NB4 (cell line): ENCODE measurements at regions not wholly inside any gene's neighbourhood (a gene's known extent, or its start where the extent isn't known, plus 50 kb on each side); places are given as distances from the start of the nearest gene placed in this dataset.
A peak's percentile ranks its signal among the peaks of the same experiment; 100 is the strongest.
"Not testable (repeated sequence)": the region's sequence is repeated elsewhere in the genome, so short reads cannot be mapped to it uniquely, and the experiment has no call there.

ENCODE experiments used
- DNase-seq: peaks from one replicate; pipeline ENCODE4 v3.0.0; 2010; ENCODE audit warnings: low read depth
- H3K4me3 ChIP-seq: one replicate; pipeline ENCODE4 v1.5.1; 2011; ENCODE audit warnings: mild to moderate bottlenecking, low read depth, low read length, moderate library complexity
- CTCF ChIP-seq: IDR thresholded peaks from one replicate; pipeline ENCODE4 v1.5.1; 2012; ENCODE audit warnings: low read depth, low read length
- MYC ChIP-seq: IDR thresholded peaks from 2 replicates; pipeline ENCODE4 v1.6.1; 2011; ENCODE audit warnings: low read depth, low read length
- POLR2A ChIP-seq: IDR thresholded peaks from 2 replicates; pipeline ENCODE4 v1.6.1; 2011; ENCODE audit warnings: mild to moderate bottlenecking; ENCODE audit not compliant: insufficient read length; ENCODE audit errors: extremely low read depth
- TF ChIP-seq, protein P1 (sequence below): IDR thresholded peaks from 2 replicates; pipeline ENCODE4 v1.6.1; 2011; ENCODE audit warnings: low read depth, low read length

- TF ChIP-seq CTCF: peak; percentile 48
- TF ChIP-seq POLR2A: no peak
- H3K4me3 ChIP-seq: no peak overlapping the region
- DNase-seq: peak; percentile 69
These were observed 62.4 kb upstream of the BCL2L14 start for GRCh38 chr12:12008232-12008850.

DNA sequence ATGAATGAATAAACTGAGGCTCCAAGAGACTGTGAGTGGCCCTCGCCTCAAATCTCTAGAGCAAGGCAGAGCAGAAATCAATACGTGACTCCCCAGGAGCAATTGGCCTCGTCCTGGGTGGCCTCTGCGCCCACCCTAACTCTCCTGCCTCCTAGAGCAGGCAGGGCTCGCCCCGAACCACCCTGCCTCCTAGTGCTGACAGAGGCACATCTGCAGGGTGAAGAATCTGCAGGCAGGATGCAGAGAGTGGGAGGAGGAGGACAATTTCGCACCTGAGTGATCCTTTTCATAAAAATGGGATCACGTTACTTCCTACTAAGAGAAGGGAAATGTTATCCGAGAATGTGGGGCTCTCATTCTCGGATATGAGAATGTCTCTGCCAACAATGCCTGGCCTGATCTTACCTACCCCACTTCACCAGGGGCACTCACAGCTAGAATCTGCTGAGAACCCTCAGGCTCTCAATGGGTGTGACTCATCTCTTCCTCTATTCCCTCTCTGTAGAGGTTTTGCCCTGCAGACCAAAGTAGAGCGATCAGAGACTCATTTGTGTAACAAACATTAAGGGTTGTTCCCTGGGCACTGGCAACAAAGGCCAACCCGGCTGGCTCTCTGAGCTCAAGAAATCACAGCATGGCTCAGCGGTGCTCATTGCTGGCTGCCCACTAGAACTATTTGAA, 61.7 kb upstream of the BCL2L14 start:
- DNase-seq: peak; percentile 86
- TF ChIP-seq MYC (no peak; the same call in 1 of the 2 replicates), POLR2A (no peak), CTCF (peak; percentile 13)
- TF ChIP-seq, protein P1, sequence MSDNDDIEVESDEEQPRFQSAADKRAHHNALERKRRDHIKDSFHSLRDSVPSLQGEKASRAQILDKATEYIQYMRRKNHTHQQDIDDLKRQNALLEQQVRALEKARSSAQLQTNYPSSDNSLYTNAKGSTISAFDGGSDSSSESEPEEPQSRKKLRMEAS: no peak
- no peak overlapping the region for H3K4me3 ChIP-seq

GRCh38 chr12:12009749-12010276, 60.9 kb upstream of the BCL2L14 start:
- H3K4me3 ChIP-seq: peak overlapping the region; percentile 36

GRCh38 chr12:12010277-12011039, 60.3 kb upstream of the BCL2L14 start:
- peak overlapping the region; percentile 40 for H3K4me3 ChIP-seq
- TF ChIP-seq POLR2A (no peak), CTCF (no peak), MYC (peak; percentile 99)
- TF ChIP-seq, protein P1: peak; percentile 100
- peak; percentile 98 for DNase-seq

More at GRCh38 chr12:12009749-12010276, 60.9 kb upstream of the BCL2L14 start:
- DNase-seq: not testable (repeated sequence)

DNA sequence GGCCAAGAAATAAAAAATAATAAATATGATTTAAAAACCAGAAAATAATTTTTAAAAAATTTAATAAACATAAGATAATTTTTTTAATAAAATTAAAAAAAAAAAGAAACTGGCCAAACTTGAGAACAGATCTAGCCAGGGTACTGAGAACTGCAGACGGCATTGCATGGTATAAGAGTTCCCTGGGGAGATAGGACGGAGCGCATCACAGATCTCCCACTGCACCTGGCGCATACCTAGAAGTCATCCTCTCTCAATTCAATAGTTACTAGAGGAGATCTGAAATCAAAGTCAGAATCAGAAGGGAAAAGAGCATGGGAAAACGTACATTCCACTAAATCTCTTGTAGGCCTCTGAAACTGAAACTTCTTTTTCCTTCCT, 58.9 kb upstream of the BCL2L14 start:
- TF ChIP-seq, protein P1: no peak
- TF ChIP-seq POLR2A: no peak
- no peak for TF ChIP-seq MYC
- no peak for TF ChIP-seq CTCF
- no peak for DNase-seq
- no peak overlapping the region for H3K4me3 ChIP-seq

GRCh38 chr12:12015073-12015685, 55.6 kb upstream of the BCL2L14 start:
- TF ChIP-seq CTCF (no peak), MYC (no peak), POLR2A (no peak)
- TF ChIP-seq, protein P1: no peak
- no peak overlapping the region for H3K4me3 ChIP-seq

More at GRCh38 chr12:12015073-12015685, 55.6 kb upstream of the BCL2L14 start:
- DNase-seq: no peak
